IMR-90 (cell line): ENCODE measurements at regions not wholly inside any gene's neighbourhood (a gene's known extent, or its start where the extent isn't known, plus 50 kb on each side); places are given as distances from the start of the nearest gene placed in this dataset.

Experiments
- ATAC-seq: fragments of 200-7000 bp; cut with Tn5 transposase; 2 replicates; pipeline ENCODE4 v1.9.1; 2020; ENCODE audit warnings: low read depth, mild to moderate bottlenecking, moderate library complexity
- BruUV-seq: library from RNA; stranded (reverse); fragments of 400-500 nt; replicated peaks from 2 replicates; lab custom pipeline; 2021; lab: Mats Ljungman, UMichigan
- CTCF ChIA-PET: fragments of 300-600 bp; formaldehyde crosslinking; extraction: SDS; loops from one replicate; lab custom pipeline; 2021; ENCODE audit warnings: antibody characterized with exemption; lab: Yijun Ruan, JAX
- POLR2A ChIA-PET: fragments of 300-600 bp; sonication (Branson Sonifier 250); formaldehyde crosslinking; loops from one replicate; lab custom pipeline; 2022; ENCODE audit warnings: antibody characterized with exemption; ENCODE audit not compliant: unreplicated experiment; lab: Charles Lee
- DNase-seq: peaks from one replicate; pipeline ENCODE4 v3.0.0; 2013
- H2AFZ ChIP-seq: replicated peaks from 2 replicates; pipeline ENCODE3; 2013; ENCODE audit warnings: low read length, mild to moderate bottlenecking; ENCODE audit not compliant: poor library complexity
- H2AK5ac ChIP-seq: 2 replicates; pipeline ENCODE4 v1.6.1; 2013; ENCODE audit warnings: low read depth, low read length, inconsistent platforms
- H2AK9ac ChIP-seq: replicated peaks from 2 replicates; pipeline ENCODE3; 2013; ENCODE audit warnings: mild to moderate bottlenecking, low read depth, low read length, moderate library complexity; ENCODE audit not compliant: poor library complexity
- H2BK120ac ChIP-seq: 2 replicates; pipeline ENCODE4 v1.6.1; 2013; ENCODE audit warnings: low read depth, low read length, inconsistent platforms
- H2BK15ac ChIP-seq: 3 replicates; pipeline ENCODE4 v1.6.1; 2013; ENCODE audit warnings: low read depth, low read length, inconsistent platforms
- H2BK20ac ChIP-seq: 2 replicates; pipeline ENCODE4 v1.6.1; 2013; ENCODE audit warnings: low read depth, mild to moderate bottlenecking, inconsistent platforms, low read length, moderate library complexity
- H2BK5ac ChIP-seq: 2 replicates; pipeline ENCODE4 v1.6.1; 2013; ENCODE audit warnings: mild to moderate bottlenecking, low read depth, low read length, inconsistent platforms; ENCODE audit not compliant: poor library complexity, severe bottlenecking
- H3K14ac ChIP-seq: replicated peaks from 2 replicates; pipeline ENCODE4 v1.6.1; 2013; ENCODE audit warnings: low read depth, low read length, inconsistent platforms
- H3K18ac ChIP-seq: 2 replicates; pipeline ENCODE4 v1.6.1; 2013; ENCODE audit warnings: low read depth, low read length, control low read depth
- H3K23ac ChIP-seq: 2 replicates; pipeline ENCODE4 v1.6.1; 2013; ENCODE audit warnings: low read depth, low read length, inconsistent platforms
- H3K27ac ChIP-seq: 2 replicates; pipeline ENCODE4 v1.5.1; 2013; ENCODE audit warnings: mild to moderate bottlenecking, control low read depth, low read length; ENCODE audit not compliant: insufficient read depth
- H3K27me3 ChIP-seq: 2 replicates; pipeline ENCODE4 v1.6.1; 2013; ENCODE audit warnings: low read length; ENCODE audit not compliant: control insufficient read depth, insufficient read depth
- H3K36me3 ChIP-seq: 2 replicates; pipeline ENCODE4 v1.6.1; 2013; ENCODE audit warnings: low read length, mixed read lengths; ENCODE audit not compliant: control insufficient read depth, insufficient read depth
- H3K4ac ChIP-seq: 2 replicates; pipeline ENCODE4 v1.6.1; 2013; ENCODE audit warnings: low read depth, low read length, inconsistent platforms
- H3K4me1 ChIP-seq: 2 replicates; pipeline ENCODE4 v1.6.1; 2013; ENCODE audit warnings: low read length, mixed read lengths; ENCODE audit not compliant: control insufficient read depth, insufficient read depth
- H3K4me2 ChIP-seq: 2 replicates; pipeline ENCODE4 v1.6.1; 2013; ENCODE audit warnings: low read depth, mild to moderate bottlenecking, control low read depth, low read length, moderate library complexity
- H3K4me3 ChIP-seq: 2 replicates; pipeline ENCODE4 v1.5.1; 2013; ENCODE audit warnings: low read depth, mild to moderate bottlenecking, control low read depth, low read length, moderate library complexity; ENCODE audit not compliant: insufficient read depth
- H3K56ac ChIP-seq: 2 replicates; pipeline ENCODE4 v1.6.1; 2013; ENCODE audit warnings: low read length, inconsistent platforms; ENCODE audit not compliant: insufficient read depth; ENCODE audit errors: extremely low read depth
- H3K79me1 ChIP-seq, 2 experiments: 2 replicates each; pipeline ENCODE4 v1.6.1; 2013; ENCODE audit warnings: low read length in 2 of 2, inconsistent platforms in 1 of 2, low read depth in 1 of 2
- H3K9ac ChIP-seq: 2 replicates; pipeline ENCODE4 v1.6.1; 2013; ENCODE audit warnings: low read depth, low read length, control low read depth
- H3K9me1 ChIP-seq: 2 replicates; pipeline ENCODE4 v1.6.1; 2013; ENCODE audit warnings: low read length, inconsistent platforms; ENCODE audit not compliant: insufficient read depth
- H3K9me3 ChIP-seq: 2 replicates; pipeline ENCODE4 v1.6.1; 2013; ENCODE audit warnings: low read length; ENCODE audit not compliant: control insufficient read depth, insufficient read depth
- H4K20me1 ChIP-seq: 2 replicates; pipeline ENCODE4 v1.6.1; 2013; ENCODE audit warnings: low read length, inconsistent platforms; ENCODE audit not compliant: insufficient read depth
- H4K5ac ChIP-seq: 2 replicates; pipeline ENCODE4 v1.6.1; 2013; ENCODE audit warnings: mild to moderate bottlenecking, low read depth, low read length, control low read depth
- H4K8ac ChIP-seq, 2 experiments: 2 replicates each; pipeline ENCODE4 v1.6.1; 2013; ENCODE audit warnings: low read depth in 2 of 2, low read length in 2 of 2, control low read depth in 1 of 2, inconsistent platforms in 1 of 2
- H4K91ac ChIP-seq: 2 replicates; pipeline ENCODE4 v1.6.1; 2013; ENCODE audit warnings: low read depth, low read length, inconsistent platforms; ENCODE audit not compliant: insufficient read depth
- BHLHE40 ChIP-seq: fragments of 150-350 bp; IDR thresholded peaks from 2 replicates; pipeline ENCODE4 v1.6.1; 2016; ENCODE audit warnings: mild to moderate bottlenecking, low read depth, low read length
- CHD1 ChIP-seq: IDR thresholded peaks from 2 replicates; pipeline ENCODE4 v1.6.1; 2012; ENCODE audit warnings: low read depth, low read length, improper control_type of control experiment
- MAZ ChIP-seq: IDR thresholded peaks from 2 replicates; pipeline ENCODE4 v1.6.1; 2012; ENCODE audit warnings: low read depth, mild to moderate bottlenecking, low read length, improper control_type of control experiment, moderate library complexity, borderline replicate concordance
- NFE2L2 ChIP-seq: fragments of 150-350 bp; IDR thresholded peaks from 2 replicates; pipeline ENCODE4 v1.6.1; 2016; ENCODE audit warnings: low read depth, mild to moderate bottlenecking, low read length
- POLR2A ChIP-seq: IDR thresholded peaks from 2 replicates; pipeline ENCODE4 v1.6.1; 2012; ENCODE audit warnings: mild to moderate bottlenecking, low read depth, low read length
- RAD21 ChIP-seq: IDR thresholded peaks from 2 replicates; pipeline ENCODE4 v1.6.1; 2012; ENCODE audit warnings: low read length, improper control_type of control experiment
- RCOR1 ChIP-seq: IDR thresholded peaks from 2 replicates; pipeline ENCODE4 v1.6.1; 2012; ENCODE audit warnings: mild to moderate bottlenecking, low read length, improper control_type of control experiment; ENCODE audit not compliant: insufficient replicate concordance
- SMC3 ChIP-seq: fragments of 150-350 bp; IDR thresholded peaks from 2 replicates; pipeline ENCODE4 v1.6.1; 2016; ENCODE audit warnings: low read depth, mild to moderate bottlenecking, antibody characterized with exemption, low read length, moderate library complexity
- WGBS, 2 experiments: methylation state at CpG; one replicate each; pipeline versions ENCODE4 v1.1.5 to v1.1.7; 2013; ENCODE audit warnings: missing lambda C conversion rate in 2 of 2; ENCODE audit not compliant: insufficient read length in 1 of 2; ENCODE audit errors: extremely low coverage in 2 of 2; 5-methylcytosine and 5-hydroxymethylcytosine counted together
- dilution Hi-C: fragments of 300-500 bp; cut with HindIII; formaldehyde crosslinking; loops from one replicate; pipeline ENCODE4 v1.14.3; 2018; ENCODE audit warnings: low sequenced_read_pairs; ENCODE audit not compliant: unreplicated experiment
- in situ Hi-C: fragments of 300-500 bp; cut with MboI; formaldehyde crosslinking; loops from 3 replicates; pipeline ENCODE4 v1.14.3; 2019; ENCODE audit warnings: low sequenced_read_pairs, inconsistent platforms, mixed read lengths
- intact Hi-C: fragments of 100-400 bp; cut with micrococcal nuclease; formaldehyde crosslinking; loops from 2 replicates; pipeline ENCODE4 v1.10.0; 2022
- TF ChIP-seq, protein P1 (sequence below): fragments of 150-350 bp; IDR thresholded peaks from 2 replicates; pipeline ENCODE4 v1.6.1; 2016; ENCODE audit warnings: low read depth, mild to moderate bottlenecking, low read length, moderate library complexity, borderline replicate concordance
- TF ChIP-seq, protein P2 (sequence below): conservative IDR thresholded peaks from 2 replicates; pipeline ENCODE4 v1.5.1; 2012; ENCODE audit warnings: mild to moderate bottlenecking, low read depth, low read length, improper control_type of control experiment

- dilution Hi-C loops = no loop called here
- Histone ChIP-seq H3K23ac (no peak overlapping the region), H3K4ac (no peak overlapping the region), H3K36me3 (no peaks in the 10 kb centered on the region), H3K56ac (no peak overlapping the region), H3K4me2 (no peak overlapping the region), H3K9me1 (peaks cover 15% of the 10 kb centered on the region), H3K18ac (no peak overlapping the region), H2BK120ac (no peak overlapping the region), H4K8ac (no peak overlapping the region), H3K79me1 (peaks cover 0 to 4% of the 10 kb centered on the region in 2 experiments; a peak in 1 of 4 replicates), H2AFZ (no peak overlapping the region), H3K9ac (no peak overlapping the region), H2BK15ac (no peak overlapping the region), H3K4me3 (no peak overlapping the region), H2AK5ac (no peak overlapping the region), H3K4me1 (peaks cover 18% of the 10 kb centered on the region), H4K20me1 (no peaks in the 10 kb centered on the region), H2BK5ac (no peak overlapping the region), H3K14ac (no peak overlapping the region), H3K9me3 (no peaks in the 10 kb centered on the region), H4K91ac (no peak overlapping the region), H2AK9ac (no peak overlapping the region), H3K27me3 (no peaks in the 10 kb centered on the region), H4K5ac (no peak overlapping the region), H2BK20ac (no peak overlapping the region), H3K27ac (no peak overlapping the region)
- BruUV-seq = no TSS peak
- no peak for DNase-seq
- WGBS, 2 experiments = 100% methylated on average over 1 of the region's 2 CpGs; no CpG with 5 or more reads in 1 of the 2 experiments
- CTCF ChIA-PET = interaction anchor here (0.5 kb wide), 1 partner anchor 455 kb away, joined by 4 read pairs; no protein-coding TSS in a partner anchor
- intact Hi-C loops = loop anchor here (5.0 kb wide), 1 partner anchor 159 kb away; the partner anchor contains the start of gene TRIB2
- in situ Hi-C loops = no loop called here
- POLR2A ChIA-PET = no interaction called here
- ATAC-seq = no peak
- TF ChIP-seq RAD21 (no peak), SMC3 (no peak), POLR2A (no peak), BHLHE40 (no peak), NFE2L2 (no peak), RCOR1 (no peak), CHD1 (no peak), MAZ (no peak)
- TF ChIP-seq, protein P1, sequence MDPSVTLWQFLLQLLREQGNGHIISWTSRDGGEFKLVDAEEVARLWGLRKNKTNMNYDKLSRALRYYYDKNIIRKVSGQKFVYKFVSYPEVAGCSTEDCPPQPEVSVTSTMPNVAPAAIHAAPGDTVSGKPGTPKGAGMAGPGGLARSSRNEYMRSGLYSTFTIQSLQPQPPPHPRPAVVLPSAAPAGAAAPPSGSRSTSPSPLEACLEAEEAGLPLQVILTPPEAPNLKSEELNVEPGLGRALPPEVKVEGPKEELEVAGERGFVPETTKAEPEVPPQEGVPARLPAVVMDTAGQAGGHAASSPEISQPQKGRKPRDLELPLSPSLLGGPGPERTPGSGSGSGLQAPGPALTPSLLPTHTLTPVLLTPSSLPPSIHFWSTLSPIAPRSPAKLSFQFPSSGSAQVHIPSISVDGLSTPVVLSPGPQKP = no peak
- TF ChIP-seq, protein P2, sequence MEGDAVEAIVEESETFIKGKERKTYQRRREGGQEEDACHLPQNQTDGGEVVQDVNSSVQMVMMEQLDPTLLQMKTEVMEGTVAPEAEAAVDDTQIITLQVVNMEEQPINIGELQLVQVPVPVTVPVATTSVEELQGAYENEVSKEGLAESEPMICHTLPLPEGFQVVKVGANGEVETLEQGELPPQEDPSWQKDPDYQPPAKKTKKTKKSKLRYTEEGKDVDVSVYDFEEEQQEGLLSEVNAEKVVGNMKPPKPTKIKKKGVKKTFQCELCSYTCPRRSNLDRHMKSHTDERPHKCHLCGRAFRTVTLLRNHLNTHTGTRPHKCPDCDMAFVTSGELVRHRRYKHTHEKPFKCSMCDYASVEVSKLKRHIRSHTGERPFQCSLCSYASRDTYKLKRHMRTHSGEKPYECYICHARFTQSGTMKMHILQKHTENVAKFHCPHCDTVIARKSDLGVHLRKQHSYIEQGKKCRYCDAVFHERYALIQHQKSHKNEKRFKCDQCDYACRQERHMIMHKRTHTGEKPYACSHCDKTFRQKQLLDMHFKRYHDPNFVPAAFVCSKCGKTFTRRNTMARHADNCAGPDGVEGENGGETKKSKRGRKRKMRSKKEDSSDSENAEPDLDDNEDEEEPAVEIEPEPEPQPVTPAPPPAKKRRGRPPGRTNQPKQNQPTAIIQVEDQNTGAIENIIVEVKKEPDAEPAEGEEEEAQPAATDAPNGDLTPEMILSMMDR = no peak
These were observed 158.2 kb upstream of the TRIB2 start for GRCh38 chr2:12558519-12558918.
